Tibial nerve (tissue), 4 donors: ENCODE measurements at regions not wholly inside any gene's neighbourhood (a gene's known extent, or its start where the extent isn't known, plus 50 kb on each side); places are given as distances from the start of the nearest gene placed in this dataset.

Experiments used
- DNase-seq, 2 donors: peaks; one replicate each; pipeline ENCODE4 v3.0.0-alpha.2; 2019; ENCODE audit warnings: low spot score in 2 of 2
- H3K27ac ChIP-seq, 4 donors: fragments of 200-600 bp; sonication (generic) in 3 of 4; one replicate each; pipeline ENCODE4 v1.5.1; 2017 to 2019; ENCODE audit warnings: mild to moderate bottlenecking in 1 of 4
- H3K27me3 ChIP-seq, 2 donors: fragments of 200-600 bp; sonication (generic) in 1 of 2; one replicate each; pipeline versions ENCODE4 v1.5.1 to v1.6.0; 2017 to 2019
- H3K36me3 ChIP-seq, 3 donors: fragments of 200-600 bp; sonication (generic); one replicate each; pipeline ENCODE4 v1.5.1; 2018 to 2019
- H3K4me1 ChIP-seq, 4 donors: fragments of 200-600 bp; sonication (generic) in 3 of 4; one replicate each; pipeline ENCODE4 v1.5.1; 2017 to 2019
- H3K4me3 ChIP-seq, 4 donors: fragments of 200-600 bp; sonication (generic) in 3 of 4; one replicate each; pipeline ENCODE4 v1.5.1; 2017 to 2019; ENCODE audit warnings: mild to moderate bottlenecking in 1 of 4, moderate library complexity in 1 of 4
- H3K9me3 ChIP-seq, 4 donors: fragments of 200-600 bp; sonication (generic) in 3 of 4; one replicate each; pipeline ENCODE4 v1.5.1; 2017 to 2019
- CTCF ChIP-seq, 5 experiments: fragments of 200-600 bp in 3 of 5; fragments of 450-650 bp in 2 of 5; sonication (generic) in 3 of 5; IDR thresholded peaks; one replicate each; pipeline ENCODE4 v1.5.1; 2016 to 2019; ENCODE audit warnings: antibody characterized with exemption in 5 of 5, mild to moderate bottlenecking in 3 of 5, moderate library complexity in 2 of 5
- EP300 ChIP-seq, 2 donors: sonication (generic); formaldehyde crosslinking; IDR thresholded peaks; one replicate each; pipeline ENCODE4 v1.6.1; 2017; ENCODE audit warnings: antibody characterized with exemption in 2 of 2, mild to moderate bottlenecking in 1 of 2
- POLR2A ChIP-seq, 2 donors: fragments of 450-650 bp; IDR thresholded peaks; one replicate each; pipeline ENCODE4 v1.6.1; 2017; ENCODE audit warnings: antibody characterized with exemption in 2 of 2, mild to moderate bottlenecking in 2 of 2, moderate library complexity in 2 of 2
- WGBS, 2 donors: methylation state at CpG; one replicate each; pipeline ENCODE4 v1.1.5; 2018; 5-methylcytosine and 5-hydroxymethylcytosine counted together

DNA sequence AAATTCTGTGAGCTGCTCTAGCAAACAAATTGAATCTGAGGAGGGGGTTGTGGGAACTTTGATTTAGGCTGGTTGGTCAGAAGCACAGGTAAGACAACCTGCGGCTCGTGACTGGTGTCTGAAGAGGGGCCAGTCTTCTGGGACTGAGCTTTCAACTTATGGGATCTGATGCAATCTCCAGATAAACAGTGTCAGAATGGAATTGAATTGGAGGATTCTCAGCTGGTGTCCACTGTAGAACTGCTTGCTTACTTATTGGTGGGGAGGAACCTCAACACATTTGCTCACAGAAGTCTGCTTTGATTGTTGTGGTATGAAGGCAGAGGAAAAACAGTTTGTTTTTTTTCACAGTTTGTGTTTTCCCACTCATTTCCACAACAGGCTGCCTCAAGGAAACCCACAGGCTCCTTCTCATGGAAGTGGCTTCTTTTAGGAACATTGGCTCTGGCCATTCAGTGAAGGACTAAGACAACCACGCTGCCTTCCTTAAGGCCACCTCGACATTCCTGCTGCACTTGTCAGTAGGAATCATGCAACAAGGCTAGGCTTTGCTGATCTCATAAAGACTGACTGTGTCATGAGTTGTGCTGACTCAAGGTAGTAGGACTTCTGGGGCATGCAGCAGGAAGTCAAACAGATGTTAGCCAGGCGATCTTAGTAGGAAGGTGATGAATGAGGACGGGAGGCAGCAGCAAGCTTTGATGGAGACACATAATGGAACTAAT, 104.7 kb downstream of the TSN start:
- H3K27ac ChIP-seq, result no peak overlapping the region
- WGBS, 2 donors, result 77 to 82% methylated on average over 6 of the region's 6 CpGs
- DNase-seq, result no peak
- H3K9me3 ChIP-seq, result peaks cover 0 to 15% (median 0%) of the 10 kb centered on the region in 4 donors
- no peaks in the 10 kb centered on the region for H3K36me3 ChIP-seq
- no peaks in the 10 kb centered on the region for H3K4me1 ChIP-seq
- TF ChIP-seq EP300 (IDR thresholded peaks at IDR 0.05) (no peak), POLR2A (IDR thresholded peaks at IDR 0.05) (no peak), CTCF (IDR thresholded peaks at IDR 0.05) (no peak)
- no peaks in the 10 kb centered on the region for H3K27me3 ChIP-seq
- no peak overlapping the region for H3K4me3 ChIP-seq

- H3K9me3 ChIP-seq, result peaks cover 0 to 15% (median 0%) of the 10 kb centered on the region in 4 donors
- WGBS, 2 donors, result 76 to 79% methylated on average over 3 of the region's 3 CpGs
- no peak for DNase-seq
- TF ChIP-seq EP300 (IDR thresholded peaks at IDR 0.05), result no peak
- no peak for TF ChIP-seq POLR2A (IDR thresholded peaks at IDR 0.05)
- TF ChIP-seq CTCF (IDR thresholded peaks at IDR 0.05), result no peak
- no peaks in the 10 kb centered on the region for H3K36me3 ChIP-seq
- H3K27ac ChIP-seq, result no peak overlapping the region
- H3K27me3 ChIP-seq, result no peaks in the 10 kb centered on the region
- H3K4me3 ChIP-seq, result no peak overlapping the region
- H3K4me1 ChIP-seq, result no peaks in the 10 kb centered on the region
Measured at GRCh38 chr2:121860758-121861227, 105.3 kb downstream of the TSN start.

DNA sequence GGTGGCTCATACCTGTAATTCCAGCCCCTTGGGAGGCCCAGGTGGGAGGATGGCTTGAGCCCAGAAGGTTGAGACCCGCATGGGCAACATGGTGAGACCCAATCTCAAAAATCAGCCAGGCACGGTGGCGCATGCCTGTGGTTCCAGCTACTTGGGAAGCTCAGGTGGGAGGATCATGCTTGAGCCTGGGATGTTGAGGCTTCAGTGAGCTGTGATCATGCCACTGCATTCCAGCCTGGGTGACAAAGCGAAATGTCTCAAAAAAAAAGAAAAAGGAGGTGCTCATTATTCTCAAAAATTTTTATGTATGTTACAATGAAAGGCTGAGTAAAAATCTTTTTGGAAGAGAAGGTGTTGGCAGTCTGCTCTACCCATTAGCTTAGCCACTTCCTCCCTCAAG, 106.8 kb downstream of the TSN start:
- no peak for DNase-seq
- Histone ChIP-seq H3K4me1 (no peaks in the 10 kb centered on the region), H3K4me3 (no peak overlapping the region), H3K27ac (no peak overlapping the region), H3K9me3 (peaks cover 0 to 15% (median 0%) of the 10 kb centered on the region in 4 donors), H3K36me3 (no peaks in the 10 kb centered on the region), H3K27me3 (no peaks in the 10 kb centered on the region)
- WGBS, 2 donors, result 91 to 92% methylated on average over 4 of the region's 4 CpGs
- TF ChIP-seq POLR2A (IDR thresholded peaks at IDR 0.05) (no peak), EP300 (IDR thresholded peaks at IDR 0.05) (no peak), CTCF (IDR thresholded peaks at IDR 0.05) (no peak)

DNA sequence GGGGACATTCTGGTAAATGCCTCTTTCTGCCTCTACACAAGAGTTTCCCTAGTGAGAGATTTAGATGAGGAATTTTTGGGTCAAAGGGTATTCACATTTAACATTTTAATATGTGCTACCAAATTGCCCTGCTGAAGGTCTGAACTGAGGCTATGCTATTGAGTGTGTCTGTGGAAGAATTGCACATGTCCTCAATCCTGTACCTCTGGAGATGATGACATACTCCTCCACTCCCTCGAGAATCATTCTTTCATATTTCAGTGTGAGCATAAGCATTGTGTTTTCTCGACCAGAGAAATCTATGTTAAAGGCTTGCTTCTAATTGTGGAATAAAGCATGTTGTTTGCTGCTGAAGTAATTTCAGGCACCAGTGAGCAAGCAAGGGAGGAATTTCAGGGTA, 110.5 kb downstream of the TSN start:
- no peaks in the 10 kb centered on the region for H3K36me3 ChIP-seq
- TF ChIP-seq CTCF (IDR thresholded peaks at IDR 0.05) (no peak), POLR2A (IDR thresholded peaks at IDR 0.05) (no peak), EP300 (IDR thresholded peaks at IDR 0.05) (no peak)
- H3K27me3 ChIP-seq, result no peaks in the 10 kb centered on the region
- DNase-seq, result no peak
- no peak overlapping the region for H3K4me3 ChIP-seq
- no peak overlapping the region for H3K27ac ChIP-seq
- peaks cover 0 to 15% (median 0%) of the 10 kb centered on the region in 4 donors for H3K9me3 ChIP-seq
- H3K4me1 ChIP-seq, result no peaks in the 10 kb centered on the region
- 32 to 34% methylated on average over 2 of the region's 2 CpGs for WGBS, 2 donors

- no peaks in the 10 kb centered on the region for H3K27me3 ChIP-seq
- WGBS, 2 donors, result 88 to 95% methylated on average over 6 of the region's 6 CpGs
- H3K27ac ChIP-seq, result no peak overlapping the region
- TF ChIP-seq POLR2A (IDR thresholded peaks at IDR 0.05), result no peak
- no peak for TF ChIP-seq CTCF (IDR thresholded peaks at IDR 0.05)
- TF ChIP-seq EP300 (IDR thresholded peaks at IDR 0.05), result no peak
- no peak for DNase-seq
- no peak overlapping the region for H3K4me3 ChIP-seq
- peaks cover 0 to 15% (median 0%) of the 10 kb centered on the region in 4 donors for H3K9me3 ChIP-seq
- no peaks in the 10 kb centered on the region for H3K4me1 ChIP-seq
- H3K36me3 ChIP-seq, result no peaks in the 10 kb centered on the region
Measured at GRCh38 chr2:121866789-121867188, 111.3 kb downstream of the TSN start.
